Panc1 (cell line): ENCODE measurements at regions not wholly inside any gene's neighbourhood (a gene's known extent, or its start where the extent isn't known, plus 50 kb on each side); places are given as distances from the start of the nearest gene placed in this dataset.

Experiments used
- ATAC-seq: fragments of 200-7000 bp; cut with Tn5 transposase; 2 replicates; pipeline ENCODE4 v1.9.1; 2020; ENCODE audit warnings: mild to moderate bottlenecking, moderate library complexity
- BruUV-seq: library from RNA; stranded (reverse); fragments of 400-500 nt; replicated peaks from 2 replicates; lab custom pipeline; 2021; lab: Mats Ljungman, UMichigan
- CTCF ChIA-PET: fragments of 300-600 bp; sonication (Branson Sonifier 250); formaldehyde crosslinking; loops from one replicate; lab custom pipeline; 2022; ENCODE audit warnings: antibody characterized with exemption; lab: Charles Lee
- POLR2A ChIA-PET: fragments of 300-600 bp; sonication (Branson Sonifier 250); formaldehyde crosslinking; loops from one replicate; lab custom pipeline; 2022; ENCODE audit warnings: antibody characterized with exemption; lab: Charles Lee
- DNase-seq: peaks from one replicate; pipeline ENCODE4 v3.0.0-alpha.2; 2010; ENCODE audit warnings: low read depth, low spot score
- H3K27ac ChIP-seq: 2 replicates; pipeline ENCODE4 v1.5.1; 2011; ENCODE audit warnings: mild to moderate bottlenecking, low read length, inconsistent platforms
- H3K27me3 ChIP-seq: fragments of 200-500 bp; sonication (Bioruptor generic); 2 replicates; pipeline ENCODE4 v1.6.0; 2014; ENCODE audit warnings: low read length, inconsistent platforms; ENCODE audit not compliant: control insufficient read depth, insufficient read depth
- H3K36me3 ChIP-seq: fragments of 200-500 bp; sonication (Bioruptor generic); 2 replicates; pipeline ENCODE4 v1.5.1; 2014; ENCODE audit warnings: inconsistent platforms, mild to moderate bottlenecking, low read length, moderate library complexity; ENCODE audit not compliant: control insufficient read depth, insufficient read depth
- H3K4me1 ChIP-seq: 2 replicates; pipeline ENCODE4 v1.5.1; 2011; ENCODE audit warnings: inconsistent platforms, mild to moderate bottlenecking, low read length, moderate library complexity; ENCODE audit not compliant: control insufficient read depth, insufficient read depth
- H3K4me3 ChIP-seq, 2 experiments: 2 replicates each; pipeline ENCODE4 v1.5.1; 2011 to 2012; ENCODE audit warnings: low read depth in 2 of 2, low read length in 2 of 2, mild to moderate bottlenecking in 2 of 2, inconsistent platforms in 1 of 2, moderate library complexity in 1 of 2
- H3K9me3 ChIP-seq: fragments of 200-500 bp; sonication (Bioruptor generic); 2 replicates; pipeline ENCODE4 v1.5.1; 2014; ENCODE audit warnings: low read depth, mild to moderate bottlenecking, inconsistent platforms, low read length, moderate library complexity; ENCODE audit not compliant: control insufficient read depth, insufficient read depth
- POLR2AphosphoS5 ChIP-seq: IDR thresholded peaks from 2 replicates; pipeline ENCODE4 v1.6.1; 2012; ENCODE audit warnings: mild to moderate bottlenecking, low read depth, low read length, moderate library complexity
- SIN3A ChIP-seq: IDR thresholded peaks from 2 replicates; pipeline ENCODE4 v1.6.1; 2012; ENCODE audit warnings: low read depth, mild to moderate bottlenecking, low read length, moderate library complexity, borderline replicate concordance; ENCODE audit not compliant: insufficient read depth
- TCF7L2 ChIP-seq: IDR thresholded peaks from 2 replicates; pipeline ENCODE4 v1.6.1; 2011; ENCODE audit warnings: mild to moderate bottlenecking, low read depth, low read length, inconsistent platforms
- in situ Hi-C: cut with HindIII; loops from 2 replicates; pipeline ENCODE4 v1.10.0; 2016; ENCODE audit warnings: low sequenced_read_pairs, low pct_unique_long_range_greater_than_20kb
- intact Hi-C: fragments of 100-400 bp; cut with micrococcal nuclease; formaldehyde crosslinking; loops from one replicate; pipeline ENCODE4 v1.10.0; 2022; ENCODE audit not compliant: unreplicated experiment
- TF ChIP-seq, protein P1 (sequence below), 2 experiments: IDR thresholded peaks; 2 replicates each; pipeline ENCODE4 v1.6.1; 2011 to 2012; ENCODE audit warnings: low read depth in 2 of 2, control low read depth in 1 of 2, low read length in 1 of 2, mild to moderate bottlenecking in 1 of 2, moderate library complexity in 1 of 2; ENCODE audit not compliant: insufficient read depth in 1 of 2
- TF ChIP-seq, protein P2 (sequence below): fragments of 450-650 bp; IDR thresholded peaks from 2 replicates; pipeline ENCODE4 v1.5.1; 2017; ENCODE audit warnings: mild to moderate bottlenecking

GRCh38 chr2:575727-576236, 101.4 kb downstream of the TMEM18 start:
- Histone ChIP-seq H3K9me3 (no peaks in the 10 kb centered on the region), H3K27ac (no peak overlapping the region), H3K27me3 (no peaks in the 10 kb centered on the region), H3K36me3 (no peaks in the 10 kb centered on the region), H3K4me1 (no peaks in the 10 kb centered on the region), H3K4me3 (no peak overlapping the region)
- in situ Hi-C loops, result no loop called here
- ATAC-seq (no peak), DNase-seq (no peak)
- intact Hi-C loops, result no loop called here
- no TSS peak for BruUV-seq
- CTCF ChIA-PET, result no interaction called here
- TF ChIP-seq POLR2AphosphoS5 (no peak), SIN3A (no peak), TCF7L2 (no peak)
- TF ChIP-seq, protein P1, sequence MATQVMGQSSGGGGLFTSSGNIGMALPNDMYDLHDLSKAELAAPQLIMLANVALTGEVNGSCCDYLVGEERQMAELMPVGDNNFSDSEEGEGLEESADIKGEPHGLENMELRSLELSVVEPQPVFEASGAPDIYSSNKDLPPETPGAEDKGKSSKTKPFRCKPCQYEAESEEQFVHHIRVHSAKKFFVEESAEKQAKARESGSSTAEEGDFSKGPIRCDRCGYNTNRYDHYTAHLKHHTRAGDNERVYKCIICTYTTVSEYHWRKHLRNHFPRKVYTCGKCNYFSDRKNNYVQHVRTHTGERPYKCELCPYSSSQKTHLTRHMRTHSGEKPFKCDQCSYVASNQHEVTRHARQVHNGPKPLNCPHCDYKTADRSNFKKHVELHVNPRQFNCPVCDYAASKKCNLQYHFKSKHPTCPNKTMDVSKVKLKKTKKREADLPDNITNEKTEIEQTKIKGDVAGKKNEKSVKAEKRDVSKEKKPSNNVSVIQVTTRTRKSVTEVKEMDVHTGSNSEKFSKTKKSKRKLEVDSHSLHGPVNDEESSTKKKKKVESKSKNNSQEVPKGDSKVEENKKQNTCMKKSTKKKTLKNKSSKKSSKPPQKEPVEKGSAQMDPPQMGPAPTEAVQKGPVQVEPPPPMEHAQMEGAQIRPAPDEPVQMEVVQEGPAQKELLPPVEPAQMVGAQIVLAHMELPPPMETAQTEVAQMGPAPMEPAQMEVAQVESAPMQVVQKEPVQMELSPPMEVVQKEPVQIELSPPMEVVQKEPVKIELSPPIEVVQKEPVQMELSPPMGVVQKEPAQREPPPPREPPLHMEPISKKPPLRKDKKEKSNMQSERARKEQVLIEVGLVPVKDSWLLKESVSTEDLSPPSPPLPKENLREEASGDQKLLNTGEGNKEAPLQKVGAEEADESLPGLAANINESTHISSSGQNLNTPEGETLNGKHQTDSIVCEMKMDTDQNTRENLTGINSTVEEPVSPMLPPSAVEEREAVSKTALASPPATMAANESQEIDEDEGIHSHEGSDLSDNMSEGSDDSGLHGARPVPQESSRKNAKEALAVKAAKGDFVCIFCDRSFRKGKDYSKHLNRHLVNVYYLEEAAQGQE (IDR thresholded peaks at IDR 0.05; ENCODE audit: insufficient read depth in 1 of 2, low read depth in 2 of 2, low read length in 1 of 2), result no peak
- POLR2A ChIA-PET, result no interaction called here

DNA sequence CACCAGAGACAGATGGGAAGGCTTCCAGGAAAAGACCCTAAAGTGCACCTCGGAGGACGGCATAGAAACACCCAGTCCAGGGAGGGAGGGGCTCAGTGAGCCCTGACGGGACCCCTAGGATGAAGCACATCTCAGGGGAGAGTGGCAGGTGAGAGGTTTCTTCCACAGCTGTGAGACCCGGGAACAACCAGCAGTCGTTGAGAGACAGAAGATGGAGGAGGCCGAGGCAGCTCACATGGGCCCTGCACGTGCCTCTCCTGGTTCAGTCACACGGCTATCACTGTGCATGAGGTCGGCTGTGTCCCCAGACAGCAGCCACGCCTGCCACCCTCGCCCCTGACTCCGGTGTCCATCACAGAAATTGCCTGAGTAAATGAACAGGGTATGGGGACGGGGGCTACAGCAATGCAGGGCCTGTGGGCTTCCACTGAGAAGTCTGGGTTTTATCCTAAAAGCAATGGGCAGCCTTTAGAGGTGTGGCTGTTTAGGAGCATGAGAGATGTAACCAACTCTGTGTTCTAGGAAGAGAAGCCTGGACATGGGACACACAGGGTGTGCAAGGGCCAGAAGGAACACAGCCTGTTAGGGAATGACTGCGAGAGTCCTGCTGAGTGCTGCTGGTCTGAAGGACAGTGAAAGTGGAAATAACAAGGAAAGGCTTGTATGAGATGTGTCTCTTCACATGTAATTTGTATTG, 102.0 kb downstream of the TMEM18 start:
- ATAC-seq (no peak), DNase-seq (no peak)
- TF ChIP-seq TCF7L2 (no peak), POLR2AphosphoS5 (no peak), SIN3A (no peak)
- TF ChIP-seq, protein P2, sequence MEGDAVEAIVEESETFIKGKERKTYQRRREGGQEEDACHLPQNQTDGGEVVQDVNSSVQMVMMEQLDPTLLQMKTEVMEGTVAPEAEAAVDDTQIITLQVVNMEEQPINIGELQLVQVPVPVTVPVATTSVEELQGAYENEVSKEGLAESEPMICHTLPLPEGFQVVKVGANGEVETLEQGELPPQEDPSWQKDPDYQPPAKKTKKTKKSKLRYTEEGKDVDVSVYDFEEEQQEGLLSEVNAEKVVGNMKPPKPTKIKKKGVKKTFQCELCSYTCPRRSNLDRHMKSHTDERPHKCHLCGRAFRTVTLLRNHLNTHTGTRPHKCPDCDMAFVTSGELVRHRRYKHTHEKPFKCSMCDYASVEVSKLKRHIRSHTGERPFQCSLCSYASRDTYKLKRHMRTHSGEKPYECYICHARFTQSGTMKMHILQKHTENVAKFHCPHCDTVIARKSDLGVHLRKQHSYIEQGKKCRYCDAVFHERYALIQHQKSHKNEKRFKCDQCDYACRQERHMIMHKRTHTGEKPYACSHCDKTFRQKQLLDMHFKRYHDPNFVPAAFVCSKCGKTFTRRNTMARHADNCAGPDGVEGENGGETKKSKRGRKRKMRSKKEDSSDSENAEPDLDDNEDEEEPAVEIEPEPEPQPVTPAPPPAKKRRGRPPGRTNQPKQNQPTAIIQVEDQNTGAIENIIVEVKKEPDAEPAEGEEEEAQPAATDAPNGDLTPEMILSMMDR, result no peak
- TF ChIP-seq, protein P1 (IDR thresholded peaks at IDR 0.05; ENCODE audit: insufficient read depth in 1 of 2, low read depth in 2 of 2, low read length in 1 of 2), result no peak
- Histone ChIP-seq H3K4me3 (no peak overlapping the region), H3K27ac (no peak overlapping the region), H3K36me3 (no peaks in the 10 kb centered on the region), H3K9me3 (no peaks in the 10 kb centered on the region), H3K27me3 (no peaks in the 10 kb centered on the region), H3K4me1 (no peaks in the 10 kb centered on the region)
- ChIA-PET POLR2A (no interaction called here), CTCF (no interaction called here)
- BruUV-seq, result no TSS peak
- intact Hi-C loops, result no loop called here
- in situ Hi-C loops, result no loop called here
